ENCODE measurements at regions not wholly inside any gene's neighbourhood (a gene's known extent, or its start where the extent isn't known, plus 50 kb on each side); places are given as distances from the start of the nearest gene placed in this dataset.

GRCh38 chr19:32203161-32203560 is 142.2 kb upstream of the ZNF507 start:
- no peak for TF ChIP-seq CTCF (IDR thresholded peaks at IDR 0.05; ENCODE audit: extremely low read depth, low read depth, low read length)
- Histone ChIP-seq H4K20me1 (ENCODE audit: insufficient read depth, low read length) (no peaks in the 10 kb centered on the region), H3K27ac (ENCODE audit: low read depth, low read length) (no peak overlapping the region), H3K36me3 (ENCODE audit: insufficient read depth, low read length) (no peaks in the 10 kb centered on the region), H3K4me1 (ENCODE audit: insufficient read depth, low read length) (no peaks in the 10 kb centered on the region), H3K27me3 (ENCODE audit: insufficient read depth, low read length) (no peaks in the 10 kb centered on the region), H2AFZ (ENCODE audit: low read length) (no peak overlapping the region), H3K4me3 (ENCODE audit: insufficient read depth, low read length) (no peak overlapping the region), H3K9me3 (ENCODE audit: low read depth, low read length) (no peaks in the 10 kb centered on the region), H3K4me2 (ENCODE audit: insufficient read depth, low read length) (no peak overlapping the region), H3K79me2 (ENCODE audit: insufficient read depth, low read length) (no peaks in the 10 kb centered on the region)
- DNase-seq (ENCODE audit: insufficient read length, low spot score, missing footprints), result no peak

GRCh38 chr19:32206065-32206464 is 139.3 kb upstream of the ZNF507 start:
- Histone ChIP-seq H3K4me1 (ENCODE audit: insufficient read depth, low read length) (no peaks in the 10 kb centered on the region), H4K20me1 (ENCODE audit: insufficient read depth, low read length) (no peaks in the 10 kb centered on the region), H3K36me3 (ENCODE audit: insufficient read depth, low read length) (no peaks in the 10 kb centered on the region), H3K79me2 (ENCODE audit: insufficient read depth, low read length) (no peaks in the 10 kb centered on the region), H3K4me2 (ENCODE audit: insufficient read depth, low read length) (no peak overlapping the region), H2AFZ (ENCODE audit: low read length) (no peak overlapping the region), H3K27ac (ENCODE audit: low read depth, low read length) (no peak overlapping the region), H3K9me3 (ENCODE audit: low read depth, low read length) (no peaks in the 10 kb centered on the region), H3K27me3 (ENCODE audit: insufficient read depth, low read length) (no peaks in the 10 kb centered on the region), H3K4me3 (ENCODE audit: insufficient read depth, low read length) (no peak overlapping the region)
- no peak for DNase-seq (ENCODE audit: insufficient read length, low spot score, missing footprints)
- no peak for TF ChIP-seq CTCF (IDR thresholded peaks at IDR 0.05; ENCODE audit: extremely low read depth, low read depth, low read length)

GRCh38 chr19:32208060-32208459 is 137.3 kb upstream of the ZNF507 start:
- TF ChIP-seq CTCF (IDR thresholded peaks at IDR 0.05; ENCODE audit: extremely low read depth, low read depth, low read length), result no peak

GRCh38 chr19:32219392-32219791 is 126.0 kb upstream of the ZNF507 start:
- Histone ChIP-seq H3K79me2 (ENCODE audit: insufficient read depth, low read length) (no peaks in the 10 kb centered on the region), H3K27me3 (ENCODE audit: insufficient read depth, low read length) (peaks cover 2% of the 10 kb centered on the region), H3K27ac (ENCODE audit: low read depth, low read length) (no peak overlapping the region), H3K4me3 (ENCODE audit: insufficient read depth, low read length) (no peak overlapping the region), H3K9me3 (ENCODE audit: low read depth, low read length) (no peaks in the 10 kb centered on the region), H3K4me1 (ENCODE audit: insufficient read depth, low read length) (no peaks in the 10 kb centered on the region), H4K20me1 (ENCODE audit: insufficient read depth, low read length) (no peaks in the 10 kb centered on the region), H2AFZ (ENCODE audit: low read length) (no peak overlapping the region), H3K4me2 (ENCODE audit: insufficient read depth, low read length) (no peak overlapping the region), H3K36me3 (ENCODE audit: insufficient read depth, low read length) (no peaks in the 10 kb centered on the region)
- TF ChIP-seq CTCF (IDR thresholded peaks at IDR 0.05; ENCODE audit: extremely low read depth, low read depth, low read length), result no peak
- no peak for DNase-seq (ENCODE audit: insufficient read length, low spot score, missing footprints)

More at GRCh38 chr19:32208060-32208459, 137.3 kb upstream of the ZNF507 start:
- no peaks in the 10 kb centered on the region for H3K9me3 ChIP-seq (ENCODE audit: low read depth, low read length)
- no peak overlapping the region for H3K4me3 ChIP-seq (ENCODE audit: insufficient read depth, low read length)
- H3K27me3 ChIP-seq (ENCODE audit: insufficient read depth, low read length), result no peaks in the 10 kb centered on the region
- H4K20me1 ChIP-seq (ENCODE audit: insufficient read depth, low read length), result no peaks in the 10 kb centered on the region
- H3K4me2 ChIP-seq (ENCODE audit: insufficient read depth, low read length), result no peak overlapping the region
- no peaks in the 10 kb centered on the region for H3K4me1 ChIP-seq (ENCODE audit: insufficient read depth, low read length)
- no peak overlapping the region for H2AFZ ChIP-seq (ENCODE audit: low read length)
- no peak overlapping the region for H3K27ac ChIP-seq (ENCODE audit: low read depth, low read length)
- DNase-seq (ENCODE audit: insufficient read length, low spot score, missing footprints), result no peak
- H3K36me3 ChIP-seq (ENCODE audit: insufficient read depth, low read length), result no peaks in the 10 kb centered on the region
- H3K79me2 ChIP-seq (ENCODE audit: insufficient read depth, low read length), result no peaks in the 10 kb centered on the region

Data from osteoblast (primary cell).